ENCODE measurements at regions not wholly inside any gene's neighbourhood (a gene's known extent, or its start where the extent isn't known, plus 50 kb on each side); places are given as distances from the start of the nearest gene placed in this dataset.

GRCh38 chr13:24035411-24035810 is 125.1 kb upstream of the SPATA13 start:
- Mint-ChIP-seq H3K9me3 (ENCODE audit: insufficient read depth) (no peaks in the 10 kb centered on the region), H3K4me3 (no peak overlapping the region), H3K27me3 (peaks cover 29% of the 10 kb centered on the region), H3K27ac (no peak overlapping the region), H3K4me1 (no peaks in the 10 kb centered on the region)
- no peak overlapping the region for H2AFZ ChIP-seq (ENCODE audit: insufficient read depth, low read depth, low read length, poor library complexity, severe bottlenecking)
- TF ChIP-seq, protein P1, sequence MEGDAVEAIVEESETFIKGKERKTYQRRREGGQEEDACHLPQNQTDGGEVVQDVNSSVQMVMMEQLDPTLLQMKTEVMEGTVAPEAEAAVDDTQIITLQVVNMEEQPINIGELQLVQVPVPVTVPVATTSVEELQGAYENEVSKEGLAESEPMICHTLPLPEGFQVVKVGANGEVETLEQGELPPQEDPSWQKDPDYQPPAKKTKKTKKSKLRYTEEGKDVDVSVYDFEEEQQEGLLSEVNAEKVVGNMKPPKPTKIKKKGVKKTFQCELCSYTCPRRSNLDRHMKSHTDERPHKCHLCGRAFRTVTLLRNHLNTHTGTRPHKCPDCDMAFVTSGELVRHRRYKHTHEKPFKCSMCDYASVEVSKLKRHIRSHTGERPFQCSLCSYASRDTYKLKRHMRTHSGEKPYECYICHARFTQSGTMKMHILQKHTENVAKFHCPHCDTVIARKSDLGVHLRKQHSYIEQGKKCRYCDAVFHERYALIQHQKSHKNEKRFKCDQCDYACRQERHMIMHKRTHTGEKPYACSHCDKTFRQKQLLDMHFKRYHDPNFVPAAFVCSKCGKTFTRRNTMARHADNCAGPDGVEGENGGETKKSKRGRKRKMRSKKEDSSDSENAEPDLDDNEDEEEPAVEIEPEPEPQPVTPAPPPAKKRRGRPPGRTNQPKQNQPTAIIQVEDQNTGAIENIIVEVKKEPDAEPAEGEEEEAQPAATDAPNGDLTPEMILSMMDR (IDR thresholded peaks at IDR 0.05), result no peak
- no peak for TF ChIP-seq EZH2 (IDR thresholded peaks at IDR 0.05; ENCODE audit: borderline replicate concordance, insufficient read depth, low read depth, low read length, poor library complexity, severe bottlenecking)
- H3K9me3 ChIP-seq (ENCODE audit: control extremely low read depth in 1 of 3, control insufficient read depth in 2 of 3, insufficient read depth in 1 of 3, low read length in 2 of 3), result no peaks in the 10 kb centered on the region
- CTCF ChIA-PET, result no interaction called here
- no peak overlapping the region for H3K9ac ChIP-seq (ENCODE audit: low read length)
- no peaks in the 10 kb centered on the region for H4K20me1 ChIP-seq (ENCODE audit: control insufficient read depth, insufficient read depth, low read length, poor library complexity, severe bottlenecking)
- no peaks in the 10 kb centered on the region for H3K79me2 ChIP-seq (ENCODE audit: control insufficient read depth, insufficient read depth, low read length)
- intact Hi-C loops (cut with micrococcal nuclease), result no loop called here
- 86% methylated on average over 3 of the region's 5 CpGs for WGBS (ENCODE audit: insufficient coverage)
- ATAC-seq (ENCODE audit: low read depth) (no peak), DNase-seq (no peak)
- H3K27ac ChIP-seq (ENCODE audit: low read length in 2 of 2), result no peak overlapping the region
- H3K36me3 ChIP-seq (replicated peaks in 1 of 2; ENCODE audit: control extremely low read depth in 1 of 2, control insufficient read depth in 1 of 2, extremely low read depth in 1 of 2, insufficient read depth in 2 of 2, low read length in 1 of 2), result no peaks in the 10 kb centered on the region
- peaks cover 0 to 4% (median 0%) of the 10 kb centered on the region in 4 experiments for H3K27me3 ChIP-seq (replicated peaks in 1 of 4; ENCODE audit: control extremely low read depth in 1 of 4, control insufficient read depth in 3 of 4, insufficient read depth in 4 of 4, low read length in 3 of 4)
- no peak overlapping the region for H3K4me2 ChIP-seq (replicated peaks; ENCODE audit: low read depth, low read length, poor library complexity, severe bottlenecking)
- POLR2A ChIA-PET, result no interaction called here
- no peaks in the 10 kb centered on the region for H3K4me1 ChIP-seq (ENCODE audit: control insufficient read depth in 2 of 2, insufficient read depth in 2 of 2, low read length in 2 of 2)
- no peak overlapping the region for H3K4me3 ChIP-seq (ENCODE audit: control extremely low read depth in 1 of 5, extremely low read depth in 1 of 5, insufficient read depth in 1 of 5, low read depth in 2 of 5, low read length in 4 of 5)

- H3K4me3 Mint-ChIP-seq, result no peak overlapping the region
- DNase-seq (no peak), ATAC-seq (ENCODE audit: low read depth) (no peak)
- H3K27me3 Mint-ChIP-seq, result peaks cover 23% of the 10 kb centered on the region
- H3K4me3 ChIP-seq (ENCODE audit: control extremely low read depth in 1 of 5, extremely low read depth in 1 of 5, insufficient read depth in 1 of 5, low read depth in 2 of 5, low read length in 4 of 5), result no peak overlapping the region
- H2AFZ ChIP-seq (ENCODE audit: insufficient read depth, low read depth, low read length, poor library complexity, severe bottlenecking), result no peak overlapping the region
- no peaks in the 10 kb centered on the region for H3K79me2 ChIP-seq (ENCODE audit: control insufficient read depth, insufficient read depth, low read length)
- H3K9me3 ChIP-seq (ENCODE audit: control extremely low read depth in 1 of 3, control insufficient read depth in 2 of 3, insufficient read depth in 1 of 3, low read length in 2 of 3), result no peaks in the 10 kb centered on the region
- no peak overlapping the region for H3K9ac ChIP-seq (ENCODE audit: low read length)
- POLR2A ChIA-PET, result no interaction called here
- WGBS (ENCODE audit: insufficient coverage), result 90% methylated on average over 2 of the region's 2 CpGs
- no peak overlapping the region for H3K27ac ChIP-seq (ENCODE audit: low read length in 2 of 2)
- intact Hi-C loops (cut with micrococcal nuclease), result no loop called here
- H4K20me1 ChIP-seq (ENCODE audit: control insufficient read depth, insufficient read depth, low read length, poor library complexity, severe bottlenecking), result no peaks in the 10 kb centered on the region
- H3K36me3 ChIP-seq (replicated peaks in 1 of 2; ENCODE audit: control extremely low read depth in 1 of 2, control insufficient read depth in 1 of 2, extremely low read depth in 1 of 2, insufficient read depth in 2 of 2, low read length in 1 of 2), result no peaks in the 10 kb centered on the region
- no peak overlapping the region for H3K4me2 ChIP-seq (replicated peaks; ENCODE audit: low read depth, low read length, poor library complexity, severe bottlenecking)
- no peak for TF ChIP-seq EZH2 (IDR thresholded peaks at IDR 0.05; ENCODE audit: borderline replicate concordance, insufficient read depth, low read depth, low read length, poor library complexity, severe bottlenecking)
- TF ChIP-seq, protein P1 (IDR thresholded peaks at IDR 0.05), result no peak
- no peaks in the 10 kb centered on the region for H3K9me3 Mint-ChIP-seq (ENCODE audit: insufficient read depth)
- CTCF ChIA-PET, result no interaction called here
- H3K4me1 ChIP-seq (ENCODE audit: control insufficient read depth in 2 of 2, insufficient read depth in 2 of 2, low read length in 2 of 2), result no peaks in the 10 kb centered on the region
- no peak overlapping the region for H3K27ac Mint-ChIP-seq
- H3K27me3 ChIP-seq (replicated peaks in 1 of 4; ENCODE audit: control extremely low read depth in 1 of 4, control insufficient read depth in 3 of 4, insufficient read depth in 4 of 4, low read length in 3 of 4), result peaks cover 0 to 4% (median 0%) of the 10 kb centered on the region in 4 experiments
- no peaks in the 10 kb centered on the region for H3K4me1 Mint-ChIP-seq
Measured at GRCh38 chr13:24036115-24036514, 124.4 kb upstream of the SPATA13 start.
